Endothelial cell of umbilical vein (primary cell): ENCODE measurements at regions not wholly inside any gene's neighbourhood (a gene's known extent, or its start where the extent isn't known, plus 50 kb on each side); places are given as distances from the start of the nearest gene placed in this dataset.

Source experiments
- EZH2 ChIP-seq: IDR thresholded peaks from 2 replicates; pipeline ENCODE4 v1.6.1; 2012; ENCODE audit warnings: borderline replicate concordance, low read depth, mild to moderate bottlenecking, moderate library complexity, low read length, inconsistent platforms; ENCODE audit not compliant: severe bottlenecking
- FOS ChIP-seq: IDR thresholded peaks from 2 replicates; pipeline ENCODE4 v1.6.1; 2011; ENCODE audit warnings: mild to moderate bottlenecking, low read length, moderate library complexity, borderline replicate concordance; ENCODE audit not compliant: insufficient read depth
- JUN ChIP-seq: IDR thresholded peaks from 2 replicates; pipeline ENCODE4 v1.6.1; 2011; ENCODE audit warnings: borderline replicate concordance, low read depth; ENCODE audit not compliant: insufficient read length, insufficient read depth
- MAX ChIP-seq: IDR thresholded peaks from 2 replicates; pipeline ENCODE4 v1.6.1; 2011; ENCODE audit not compliant: insufficient read depth, insufficient read length
- POLR2A ChIP-seq: IDR thresholded peaks from 2 replicates; pipeline ENCODE4 v1.6.1; 2012; ENCODE audit warnings: low read depth, mild to moderate bottlenecking, control low read depth, low read length
- POLR2AphosphoS5 ChIP-seq: IDR thresholded peaks from 2 replicates; pipeline ENCODE4 v1.6.1; 2012; ENCODE audit warnings: low read depth, mild to moderate bottlenecking, control low read depth, low read length, moderate library complexity; ENCODE audit not compliant: insufficient read depth
- TF ChIP-seq, protein P1 (sequence below), 2 donors: IDR thresholded peaks; 1 replicate in 1 of 2; 2 replicates in 1 of 2; pipeline ENCODE4 v1.5.1; 2011; ENCODE audit warnings: low read length in 2 of 2, mild to moderate bottlenecking in 2 of 2, moderate library complexity in 2 of 2, control low read depth in 1 of 2, inconsistent platforms in 1 of 2, low read depth in 1 of 2; ENCODE audit not compliant: insufficient read depth in 1 of 2; ENCODE audit errors: extremely low read depth in 1 of 2

- TF ChIP-seq, protein P1, sequence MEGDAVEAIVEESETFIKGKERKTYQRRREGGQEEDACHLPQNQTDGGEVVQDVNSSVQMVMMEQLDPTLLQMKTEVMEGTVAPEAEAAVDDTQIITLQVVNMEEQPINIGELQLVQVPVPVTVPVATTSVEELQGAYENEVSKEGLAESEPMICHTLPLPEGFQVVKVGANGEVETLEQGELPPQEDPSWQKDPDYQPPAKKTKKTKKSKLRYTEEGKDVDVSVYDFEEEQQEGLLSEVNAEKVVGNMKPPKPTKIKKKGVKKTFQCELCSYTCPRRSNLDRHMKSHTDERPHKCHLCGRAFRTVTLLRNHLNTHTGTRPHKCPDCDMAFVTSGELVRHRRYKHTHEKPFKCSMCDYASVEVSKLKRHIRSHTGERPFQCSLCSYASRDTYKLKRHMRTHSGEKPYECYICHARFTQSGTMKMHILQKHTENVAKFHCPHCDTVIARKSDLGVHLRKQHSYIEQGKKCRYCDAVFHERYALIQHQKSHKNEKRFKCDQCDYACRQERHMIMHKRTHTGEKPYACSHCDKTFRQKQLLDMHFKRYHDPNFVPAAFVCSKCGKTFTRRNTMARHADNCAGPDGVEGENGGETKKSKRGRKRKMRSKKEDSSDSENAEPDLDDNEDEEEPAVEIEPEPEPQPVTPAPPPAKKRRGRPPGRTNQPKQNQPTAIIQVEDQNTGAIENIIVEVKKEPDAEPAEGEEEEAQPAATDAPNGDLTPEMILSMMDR (IDR thresholded peaks at IDR 0.05; ENCODE audit: extremely low read depth in 1 of 2, insufficient read depth in 1 of 2, low read depth in 1 of 2, low read length in 2 of 2): no peak
- no peak for TF ChIP-seq POLR2A
- no peak for TF ChIP-seq EZH2
- TF ChIP-seq POLR2AphosphoS5: no peak
- TF ChIP-seq MAX: no peak
- no peak for TF ChIP-seq JUN
- TF ChIP-seq FOS: no peak
These were observed 407.0 kb downstream of the HTR7 start for GRCh38 chr10:90450797-90451196.
